ENCODE measurements at regions not wholly inside any gene's neighbourhood (a gene's known extent, or its start where the extent isn't known, plus 50 kb on each side); places are given as distances from the start of the nearest gene placed in this dataset.

DNA sequence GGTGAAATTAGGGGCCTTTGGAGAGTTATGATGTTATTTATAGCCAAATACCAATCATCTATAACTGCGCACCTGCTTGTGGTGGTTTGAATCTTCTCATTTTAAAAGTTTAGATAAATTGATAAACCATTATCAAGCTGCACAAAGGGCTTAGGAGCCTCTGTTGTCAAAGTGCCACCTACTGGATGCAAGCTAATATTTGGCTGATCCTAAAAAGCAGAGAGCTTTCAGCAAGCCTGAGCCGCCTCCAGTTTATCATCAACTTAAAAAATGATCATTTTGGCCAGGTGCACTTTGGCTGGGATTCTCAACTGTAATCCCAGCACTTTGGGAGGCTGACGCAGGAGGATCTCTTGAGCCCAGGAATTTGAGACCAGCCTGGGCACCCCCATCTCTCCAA lies 58.5 kb upstream of the ATXN1 start:
- peaks cover 0 to 4% of the 10 kb centered on the region in 2 donors for H3K4me1 ChIP-seq
- intact Hi-C loops (cut with DNase I) = no loop called here
- no peak overlapping the region for H3K27ac ChIP-seq
- H3K36me3 ChIP-seq = no peaks in the 10 kb centered on the region
- DNase-seq (no peak), ATAC-seq (no peak)
- H3K4me3 ChIP-seq = no peak overlapping the region
- H3K9me3 ChIP-seq = no peaks in the 10 kb centered on the region
- no peaks in the 10 kb centered on the region for H3K27me3 ChIP-seq
- TF ChIP-seq, protein P1, sequence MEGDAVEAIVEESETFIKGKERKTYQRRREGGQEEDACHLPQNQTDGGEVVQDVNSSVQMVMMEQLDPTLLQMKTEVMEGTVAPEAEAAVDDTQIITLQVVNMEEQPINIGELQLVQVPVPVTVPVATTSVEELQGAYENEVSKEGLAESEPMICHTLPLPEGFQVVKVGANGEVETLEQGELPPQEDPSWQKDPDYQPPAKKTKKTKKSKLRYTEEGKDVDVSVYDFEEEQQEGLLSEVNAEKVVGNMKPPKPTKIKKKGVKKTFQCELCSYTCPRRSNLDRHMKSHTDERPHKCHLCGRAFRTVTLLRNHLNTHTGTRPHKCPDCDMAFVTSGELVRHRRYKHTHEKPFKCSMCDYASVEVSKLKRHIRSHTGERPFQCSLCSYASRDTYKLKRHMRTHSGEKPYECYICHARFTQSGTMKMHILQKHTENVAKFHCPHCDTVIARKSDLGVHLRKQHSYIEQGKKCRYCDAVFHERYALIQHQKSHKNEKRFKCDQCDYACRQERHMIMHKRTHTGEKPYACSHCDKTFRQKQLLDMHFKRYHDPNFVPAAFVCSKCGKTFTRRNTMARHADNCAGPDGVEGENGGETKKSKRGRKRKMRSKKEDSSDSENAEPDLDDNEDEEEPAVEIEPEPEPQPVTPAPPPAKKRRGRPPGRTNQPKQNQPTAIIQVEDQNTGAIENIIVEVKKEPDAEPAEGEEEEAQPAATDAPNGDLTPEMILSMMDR (IDR thresholded peaks at IDR 0.05) = no peak

DNA sequence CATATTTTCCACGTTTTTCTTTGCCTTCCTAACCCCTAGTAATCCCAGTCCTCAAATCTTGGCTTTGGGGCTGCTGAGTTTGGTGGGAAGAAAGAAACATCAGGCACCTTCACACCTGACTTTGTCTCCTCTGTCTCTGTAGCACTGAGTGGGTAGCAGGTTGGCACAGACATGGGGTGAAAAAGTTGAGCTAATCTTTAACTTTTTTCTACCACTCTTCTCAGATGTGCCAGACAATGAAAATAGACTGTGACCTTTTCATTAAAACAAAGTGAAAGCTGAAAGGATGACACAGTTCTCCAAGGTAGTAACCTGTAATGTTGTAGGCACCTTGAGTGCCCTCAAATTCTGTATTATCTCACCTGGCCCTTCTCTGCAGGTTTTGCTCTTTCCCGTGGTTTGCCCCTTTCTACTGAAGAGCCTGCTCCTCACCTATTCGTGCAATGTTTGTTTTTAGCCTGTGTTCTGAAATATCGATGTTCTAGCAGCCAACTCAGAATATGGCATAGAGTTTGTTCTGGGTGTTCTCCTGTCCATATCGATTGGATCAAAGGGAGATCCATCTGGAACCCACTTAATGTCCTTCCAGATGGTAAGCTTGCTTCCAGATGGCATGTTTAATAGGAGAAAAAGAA lies 57.8 kb upstream of the ATXN1 start:
- intact Hi-C loops (cut with DNase I) = no loop called here
- H3K4me1 ChIP-seq = no peaks in the 10 kb centered on the region
- no peak overlapping the region for H3K27ac ChIP-seq
- H3K9me3 ChIP-seq = no peaks in the 10 kb centered on the region
- ATAC-seq (no peak), DNase-seq (no peak)
- TF ChIP-seq, protein P1 (IDR thresholded peaks at IDR 0.05) = no peak
- no peak overlapping the region for H3K4me3 ChIP-seq
- H3K27me3 ChIP-seq = no peaks in the 10 kb centered on the region
- H3K36me3 ChIP-seq = no peaks in the 10 kb centered on the region

DNA sequence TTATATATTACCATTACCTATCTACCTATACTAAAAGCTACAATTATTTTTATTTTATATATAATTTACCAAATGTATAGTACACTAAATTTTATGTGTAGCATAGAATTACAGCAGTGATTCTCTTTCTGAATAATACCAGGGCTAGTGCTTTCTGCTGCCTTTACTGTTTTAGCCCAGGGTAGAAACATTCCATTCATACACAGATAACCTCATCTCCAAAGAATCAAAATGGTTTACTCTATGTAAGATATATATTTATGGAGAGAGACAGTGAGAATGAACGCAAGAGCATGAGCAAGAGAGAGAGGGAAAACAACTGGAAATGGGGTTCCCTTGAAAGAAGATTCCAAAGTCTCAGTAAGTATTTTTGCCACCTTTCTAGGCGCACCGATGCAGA lies 56.3 kb upstream of the ATXN1 start:
- Histone ChIP-seq H3K27ac (no peak overlapping the region), H3K4me3 (no peak overlapping the region), H3K36me3 (no peaks in the 10 kb centered on the region), H3K4me1 (no peaks in the 10 kb centered on the region), H3K27me3 (no peaks in the 10 kb centered on the region), H3K9me3 (peaks cover 0 to 9% of the 10 kb centered on the region in 2 donors)
- DNase-seq = no peak
- no peak for ATAC-seq
- TF ChIP-seq, protein P1 (IDR thresholded peaks at IDR 0.05) = no peak
- intact Hi-C loops (cut with DNase I) = no loop called here

DNA sequence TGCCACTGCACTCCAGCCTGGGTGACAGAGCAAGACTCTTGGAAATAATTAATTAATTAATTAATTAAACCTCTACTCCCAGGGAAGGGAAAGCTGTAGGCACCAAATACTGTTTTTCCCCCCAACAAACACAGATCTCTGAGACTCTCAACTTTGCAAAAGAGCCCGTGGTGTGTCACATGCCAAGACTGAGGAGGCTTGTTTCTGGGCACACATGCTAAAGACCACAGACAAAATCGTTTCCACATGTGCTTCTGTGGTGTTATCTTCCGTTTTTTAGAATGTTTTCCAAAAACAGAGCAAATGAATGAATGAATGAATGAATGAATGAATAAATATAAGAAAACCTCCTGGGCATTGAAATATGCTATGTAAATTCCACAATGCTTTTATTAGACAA lies 55.6 kb upstream of the ATXN1 start:
- no peaks in the 10 kb centered on the region for H3K36me3 ChIP-seq
- no peak overlapping the region for H3K4me3 ChIP-seq
- TF ChIP-seq, protein P1 (IDR thresholded peaks at IDR 0.05) = no peak
- no peaks in the 10 kb centered on the region for H3K27me3 ChIP-seq
- peaks cover 0 to 16% of the 10 kb centered on the region in 2 donors for H3K9me3 ChIP-seq
- no peak overlapping the region for H3K27ac ChIP-seq
- no peak for DNase-seq
- ATAC-seq = no peak
- intact Hi-C loops (cut with DNase I) = no loop called here
- H3K4me1 ChIP-seq = no peaks in the 10 kb centered on the region

DNA sequence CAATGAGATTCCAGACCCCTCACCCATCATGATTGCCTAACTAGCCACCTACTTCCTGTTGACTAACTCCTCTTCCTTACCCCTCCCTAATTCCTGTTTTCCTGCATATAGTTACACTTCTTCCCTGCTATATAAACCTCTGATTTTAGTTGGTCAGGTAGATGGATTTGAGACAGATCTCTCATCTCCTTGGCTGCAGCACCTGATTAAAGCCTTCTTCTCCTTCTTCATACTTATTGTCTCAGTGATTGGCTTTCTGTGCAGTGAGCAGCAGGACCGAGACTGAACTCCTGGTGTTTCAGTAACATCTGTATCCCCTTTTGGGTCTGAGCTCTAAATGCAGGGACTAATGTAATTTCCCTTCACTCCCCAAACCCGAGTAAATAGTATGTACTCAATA lies 51.7 kb upstream of the ATXN1 start:
- Histone ChIP-seq H3K9me3 (peaks cover 0 to 37% of the 10 kb centered on the region in 2 donors), H3K27ac (no peak overlapping the region), H3K4me3 (no peak overlapping the region), H3K36me3 (no peaks in the 10 kb centered on the region), H3K4me1 (no peaks in the 10 kb centered on the region), H3K27me3 (no peaks in the 10 kb centered on the region)
- TF ChIP-seq, protein P1 (IDR thresholded peaks at IDR 0.05) = no peak
- intact Hi-C loops (cut with DNase I) = no loop called here
- no peak for ATAC-seq
- DNase-seq = no peak
